ENCODE measurements at regions not wholly inside any gene's neighbourhood (a gene's known extent, or its start where the extent isn't known, plus 50 kb on each side); places are given as distances from the start of the nearest gene placed in this dataset.
"Not testable (repeated sequence)": the region's sequence is repeated elsewhere in the genome, so short reads cannot be mapped to it uniquely, and the experiment has no call there.

DNA sequence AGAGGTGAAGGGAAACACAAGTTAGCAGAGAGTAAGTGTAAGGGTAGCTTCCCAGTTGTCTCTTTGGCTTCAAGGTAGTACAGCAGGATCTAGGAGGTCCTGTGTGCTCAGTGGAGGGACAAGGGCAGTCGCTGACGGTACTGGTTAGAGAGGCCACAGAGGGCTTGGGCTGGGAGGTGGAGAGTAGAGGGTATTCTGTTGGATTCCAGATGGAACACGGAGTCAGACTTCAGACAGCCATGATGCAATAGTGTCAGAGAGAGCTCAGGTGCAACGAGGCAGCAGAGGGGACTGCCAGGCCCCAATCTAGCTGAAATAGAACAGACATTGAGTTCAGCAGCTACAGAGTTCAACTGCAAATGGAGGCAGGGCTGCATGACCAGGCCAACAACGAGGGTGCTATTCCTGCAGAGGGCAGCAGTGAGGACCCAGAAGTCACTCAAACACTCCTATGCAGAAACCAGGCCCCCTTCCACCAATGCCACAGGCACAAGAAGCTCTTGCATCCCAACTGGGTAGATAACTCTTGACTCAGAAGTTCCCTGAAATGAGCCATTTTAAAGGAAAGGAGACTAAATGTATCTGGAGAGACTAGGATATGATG lies 325.0 kb upstream of the ESRRG start:
- H3K27ac Mint-ChIP-seq: no peak overlapping the region
- H3K4me1 Mint-ChIP-seq (ENCODE audit: low read depth): no peaks in the 10 kb centered on the region
- no peaks in the 10 kb centered on the region for H3K27me3 Mint-ChIP-seq
- H3K36me3 Mint-ChIP-seq (ENCODE audit: low read depth): no peaks in the 10 kb centered on the region
- H3K9me3 Mint-ChIP-seq: no peaks in the 10 kb centered on the region
- no peak overlapping the region for H3K4me3 Mint-ChIP-seq

DNA sequence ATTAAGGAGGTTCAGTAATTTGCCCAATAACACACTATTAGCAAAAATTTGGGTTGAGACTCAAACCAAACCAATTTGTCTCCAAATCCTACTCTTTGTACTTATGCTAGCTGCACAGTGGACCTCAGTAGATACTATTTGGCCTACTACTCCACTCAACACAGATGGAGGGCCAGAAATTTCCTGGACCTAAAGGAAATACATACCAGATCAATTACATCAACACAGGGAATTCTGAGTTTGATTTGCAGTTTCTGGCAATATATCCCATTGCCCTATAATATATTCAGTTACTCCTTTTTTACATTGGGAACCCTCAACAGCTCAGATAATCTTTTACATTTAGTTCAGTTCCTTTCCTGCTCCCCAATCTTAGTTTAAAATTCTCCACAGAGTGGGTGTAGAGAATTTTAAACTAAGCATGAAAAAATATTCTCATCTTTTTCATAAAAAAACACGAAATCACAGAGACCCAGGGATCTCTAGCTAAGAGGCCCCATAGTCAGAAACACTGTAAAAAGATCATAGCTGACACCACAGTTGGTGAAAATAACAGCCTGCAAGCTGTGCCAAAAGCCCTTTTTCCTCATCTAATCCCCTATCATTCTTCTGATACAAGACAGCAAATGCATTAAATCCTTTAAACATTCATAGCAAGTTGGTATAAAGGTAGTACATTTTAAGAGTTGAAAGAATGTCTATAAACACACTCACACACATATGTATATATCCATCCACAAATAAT lies 317.7 kb upstream of the ESRRG start:
- Mint-ChIP-seq H3K4me1 (ENCODE audit: low read depth) (no peaks in the 10 kb centered on the region), H3K27me3 (no peaks in the 10 kb centered on the region), H3K4me3 (no peak overlapping the region), H3K9me3 (peaks cover 15% of the 10 kb centered on the region), H3K36me3 (ENCODE audit: low read depth) (no peaks in the 10 kb centered on the region), H3K27ac (no peak overlapping the region)

DNA sequence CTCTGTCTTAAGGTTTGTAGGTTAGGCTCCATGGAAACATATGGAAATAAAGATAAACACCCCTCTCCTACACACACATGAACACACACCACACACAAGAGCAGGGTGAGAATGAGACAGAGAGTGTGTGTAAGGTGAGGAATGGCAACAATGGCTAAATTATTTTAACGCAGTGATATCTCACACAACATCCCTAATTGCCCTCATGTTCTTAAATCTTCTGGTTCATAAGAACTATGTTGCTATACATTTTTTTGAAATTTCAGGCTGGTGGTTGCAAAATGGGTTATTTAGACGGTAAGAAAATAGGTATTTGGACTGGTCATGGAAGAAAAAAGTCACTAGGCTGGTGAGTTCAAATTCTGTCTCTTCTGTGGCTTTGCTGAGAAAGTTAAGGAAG lies 316.7 kb upstream of the ESRRG start:
- Mint-ChIP-seq H3K4me1 (ENCODE audit: low read depth) (no peaks in the 10 kb centered on the region), H3K36me3 (ENCODE audit: low read depth) (no peaks in the 10 kb centered on the region), H3K27ac (no peak overlapping the region), H3K4me3 (no peak overlapping the region), H3K27me3 (no peaks in the 10 kb centered on the region), H3K9me3 (peaks cover 15% of the 10 kb centered on the region)

DNA sequence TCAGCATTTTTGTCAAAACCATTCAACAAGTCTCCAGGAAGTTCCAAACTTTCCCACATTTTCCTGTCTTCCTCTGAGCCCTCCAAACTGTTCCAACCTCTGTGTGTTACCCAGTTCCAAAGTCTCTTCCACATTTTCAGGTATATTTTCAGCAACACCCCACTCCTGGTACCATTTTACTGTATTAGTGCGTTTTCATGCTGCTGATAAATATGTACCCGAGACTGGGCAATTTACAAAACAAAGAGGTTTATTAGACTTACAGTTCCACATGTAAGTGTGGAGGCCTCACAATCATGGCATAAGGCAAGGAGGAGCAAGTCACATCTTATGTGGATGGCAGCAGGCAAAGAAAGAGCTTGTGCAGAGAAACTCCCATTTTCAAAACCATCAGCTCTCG lies 315.9 kb upstream of the ESRRG start:
- H3K36me3 Mint-ChIP-seq (ENCODE audit: low read depth); H3K4me1 Mint-ChIP-seq (ENCODE audit: low read depth); H3K27me3 Mint-ChIP-seq; H3K27ac Mint-ChIP-seq; H3K4me3 Mint-ChIP-seq: not testable (repeated sequence)
- H3K9me3 Mint-ChIP-seq: peaks cover 15% of the 10 kb centered on the region

- Mint-ChIP-seq H3K27me3 (no peaks in the 10 kb centered on the region), H3K36me3 (ENCODE audit: low read depth) (no peaks in the 10 kb centered on the region), H3K9me3 (peaks cover 11% of the 10 kb centered on the region), H3K4me1 (ENCODE audit: low read depth) (no peaks in the 10 kb centered on the region), H3K4me3 (no peak overlapping the region), H3K27ac (no peak overlapping the region)
Measured at GRCh38 chr1:217036757-217037156, 313.5 kb upstream of the ESRRG start.

- H3K27me3 Mint-ChIP-seq: no peaks in the 10 kb centered on the region
- H3K4me1 Mint-ChIP-seq (ENCODE audit: low read depth): no peaks in the 10 kb centered on the region
- H3K4me3 Mint-ChIP-seq: no peak overlapping the region
Measured at GRCh38 chr1:217032715-217033367, 309.6 kb upstream of the ESRRG start.

DNA sequence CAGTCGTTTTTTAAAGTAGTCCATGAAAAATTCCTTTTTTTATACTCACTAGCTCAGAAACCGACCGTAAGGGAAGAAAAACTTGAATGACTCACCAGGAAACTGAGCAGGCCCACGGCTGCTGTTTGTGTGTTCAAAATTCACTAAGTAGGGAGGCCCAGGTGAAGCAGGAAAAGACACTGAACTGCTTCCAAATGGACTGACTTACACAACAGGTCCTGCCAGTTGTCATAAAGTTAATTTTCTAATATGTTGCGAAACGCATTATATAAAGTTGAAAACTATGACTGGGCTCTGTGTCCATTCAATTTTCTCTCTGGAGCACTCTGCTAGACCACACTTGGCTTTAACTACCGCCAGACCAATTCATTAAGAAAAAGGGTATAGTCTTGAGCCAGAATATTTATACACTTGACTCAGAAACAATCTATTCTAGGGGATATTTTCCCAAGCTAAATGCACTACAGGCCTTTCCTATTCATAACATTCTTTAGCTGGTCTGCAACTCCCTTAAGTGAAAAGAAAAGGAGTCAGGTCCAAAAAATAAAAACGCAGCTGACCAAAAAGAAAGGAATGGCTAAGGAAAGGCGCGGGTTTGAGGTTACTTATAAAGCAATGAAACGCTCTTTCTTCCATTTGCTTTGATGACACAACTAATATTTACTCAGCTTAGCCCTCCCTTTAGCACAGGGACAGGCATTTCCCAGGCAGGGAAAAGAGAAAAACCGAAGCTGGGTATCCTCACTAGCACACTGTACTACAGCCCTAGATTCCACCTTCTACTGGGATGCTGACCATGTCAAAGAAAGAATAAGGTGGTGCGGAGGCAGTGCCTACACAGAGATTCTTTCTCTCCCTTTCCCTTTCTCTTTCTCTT lies 306.3 kb upstream of the ESRRG start:
- no peak overlapping the region for H3K27ac Mint-ChIP-seq
- H3K9me3 Mint-ChIP-seq: peaks cover 4% of the 10 kb centered on the region
- no peaks in the 10 kb centered on the region for H3K36me3 Mint-ChIP-seq (ENCODE audit: low read depth)
- H3K4me1 Mint-ChIP-seq (ENCODE audit: low read depth): peaks cover 5% of the 10 kb centered on the region
- no peak overlapping the region for H3K4me3 Mint-ChIP-seq
- H3K27me3 Mint-ChIP-seq: no peaks in the 10 kb centered on the region

More at GRCh38 chr1:217032715-217033367, 309.6 kb upstream of the ESRRG start:
- no peak overlapping the region for H3K27ac Mint-ChIP-seq
- H3K36me3 Mint-ChIP-seq (ENCODE audit: low read depth): no peaks in the 10 kb centered on the region
- peaks cover 4% of the 10 kb centered on the region for H3K9me3 Mint-ChIP-seq

DNA sequence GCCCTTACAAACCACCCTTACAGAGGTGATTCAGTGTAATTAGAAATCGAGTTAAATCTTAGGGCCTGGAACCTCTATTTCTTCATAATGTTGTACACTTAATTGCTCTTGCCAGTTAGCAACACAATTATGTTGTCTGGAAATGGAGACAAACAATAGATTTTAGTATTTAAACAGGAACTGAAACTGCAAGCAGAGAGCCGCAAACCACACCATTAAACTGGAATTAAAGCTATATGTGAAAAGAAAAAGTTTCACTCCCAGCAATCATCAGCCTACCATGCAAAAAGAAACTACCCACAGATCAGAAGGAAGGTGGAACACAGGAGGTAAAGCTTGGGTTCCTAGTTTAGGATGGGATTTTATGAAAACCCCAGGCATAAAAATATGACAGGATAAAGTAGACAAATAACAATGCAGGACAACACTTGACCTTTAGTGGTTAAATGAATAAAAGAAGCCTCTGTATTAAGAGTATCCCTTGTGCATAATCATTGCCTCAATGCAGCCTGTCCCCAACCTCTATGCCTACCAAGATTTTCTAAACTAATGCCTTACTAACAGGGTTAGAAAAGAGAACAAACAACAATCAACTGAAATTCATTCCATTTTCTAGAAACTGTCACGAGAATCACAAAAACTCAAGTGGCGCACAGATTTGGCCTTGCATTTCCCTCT lies 304.3 kb upstream of the ESRRG start:
- Mint-ChIP-seq H3K4me1 (ENCODE audit: low read depth) (peaks cover 5% of the 10 kb centered on the region), H3K9me3 (peaks cover 4% of the 10 kb centered on the region), H3K27ac (no peak overlapping the region), H3K4me3 (no peak overlapping the region), H3K36me3 (ENCODE audit: low read depth) (no peaks in the 10 kb centered on the region), H3K27me3 (no peaks in the 10 kb centered on the region)

- H3K36me3 Mint-ChIP-seq (ENCODE audit: low read depth): no peaks in the 10 kb centered on the region
- no peak overlapping the region for H3K27ac Mint-ChIP-seq
- H3K4me1 Mint-ChIP-seq (ENCODE audit: low read depth): peaks cover 5% of the 10 kb centered on the region
- H3K4me3 Mint-ChIP-seq: no peak overlapping the region
- peaks cover 4% of the 10 kb centered on the region for H3K9me3 Mint-ChIP-seq
- no peaks in the 10 kb centered on the region for H3K27me3 Mint-ChIP-seq
Measured at GRCh38 chr1:217026531-217026930, 303.3 kb upstream of the ESRRG start.

DNA sequence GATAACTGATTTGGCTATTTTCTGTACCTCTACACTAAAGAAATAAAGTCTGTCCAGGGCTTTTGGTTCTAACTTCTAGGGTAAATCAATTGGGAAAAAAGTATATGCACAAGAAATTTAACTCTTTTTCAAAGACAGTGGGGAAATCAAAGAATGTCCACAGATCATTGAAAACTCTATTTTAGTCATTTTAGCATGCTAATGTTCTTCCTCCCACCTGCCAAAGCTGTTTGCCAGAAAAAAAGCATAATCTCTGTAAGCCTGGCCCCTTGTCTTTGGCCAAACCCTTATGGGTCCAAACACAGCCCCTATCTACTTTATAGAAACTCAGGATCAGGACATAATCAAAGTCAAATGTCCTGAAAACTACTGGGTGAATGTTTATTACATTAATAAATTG lies 302.2 kb upstream of the ESRRG start:
- no peaks in the 10 kb centered on the region for H3K27me3 Mint-ChIP-seq
- peaks cover 5% of the 10 kb centered on the region for H3K4me1 Mint-ChIP-seq (ENCODE audit: low read depth)
- H3K9me3 Mint-ChIP-seq: peaks cover 4% of the 10 kb centered on the region
- H3K4me3 Mint-ChIP-seq: no peak overlapping the region
- no peak overlapping the region for H3K27ac Mint-ChIP-seq
- no peaks in the 10 kb centered on the region for H3K36me3 Mint-ChIP-seq (ENCODE audit: low read depth)

- Mint-ChIP-seq H3K9me3 (peaks cover under 1% of the 10 kb centered on the region), H3K4me1 (ENCODE audit: low read depth) (peaks cover 5% of the 10 kb centered on the region), H3K36me3 (ENCODE audit: low read depth) (no peaks in the 10 kb centered on the region), H3K27me3 (no peaks in the 10 kb centered on the region), H3K27ac (no peak overlapping the region), H3K4me3 (no peak overlapping the region)
Measured at GRCh38 chr1:217024911-217025310, 301.7 kb upstream of the ESRRG start.

GRCh38 chr1:217021956-217022355 lies 298.7 kb upstream of the ESRRG start:
- Mint-ChIP-seq H3K4me3 (no peak overlapping the region), H3K36me3 (ENCODE audit: low read depth) (no peaks in the 10 kb centered on the region), H3K4me1 (ENCODE audit: low read depth) (peaks cover 1% of the 10 kb centered on the region)

GRCh38 chr1:217021400-217021799 lies 298.2 kb upstream of the ESRRG start:
- Mint-ChIP-seq H3K27ac (no peak overlapping the region), H3K36me3 (ENCODE audit: low read depth) (no peaks in the 10 kb centered on the region), H3K27me3 (no peaks in the 10 kb centered on the region), H3K9me3 (no peaks in the 10 kb centered on the region), H3K4me1 (ENCODE audit: low read depth) (no peaks in the 10 kb centered on the region), H3K4me3 (no peak overlapping the region)

More at GRCh38 chr1:217021956-217022355, 298.7 kb upstream of the ESRRG start:
- no peaks in the 10 kb centered on the region for H3K27me3 Mint-ChIP-seq
- no peak overlapping the region for H3K27ac Mint-ChIP-seq
- H3K9me3 Mint-ChIP-seq: no peaks in the 10 kb centered on the region

DNA sequence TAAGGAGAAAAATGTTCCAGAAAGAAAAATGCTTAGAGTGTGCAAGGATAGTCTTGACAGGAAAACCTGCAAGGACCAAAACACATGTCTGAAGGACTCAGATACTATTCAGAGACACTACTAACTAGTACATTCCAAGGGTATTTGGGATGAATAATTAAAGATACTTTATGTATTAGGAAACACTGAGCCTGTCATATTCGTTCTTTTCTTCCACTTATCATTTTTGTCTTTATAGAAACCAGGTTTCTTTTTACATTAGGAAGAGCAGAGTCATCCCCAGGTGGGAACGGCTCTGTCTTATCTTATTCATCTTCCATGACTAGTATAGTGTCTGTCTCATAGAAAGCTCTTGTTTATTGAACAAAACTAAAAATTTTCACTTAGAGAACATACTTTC lies 296.2 kb upstream of the ESRRG start:
- no peak overlapping the region for H3K27ac Mint-ChIP-seq
- no peaks in the 10 kb centered on the region for H3K27me3 Mint-ChIP-seq
- H3K4me1 Mint-ChIP-seq (ENCODE audit: low read depth): no peaks in the 10 kb centered on the region
- no peaks in the 10 kb centered on the region for H3K9me3 Mint-ChIP-seq
- no peaks in the 10 kb centered on the region for H3K36me3 Mint-ChIP-seq (ENCODE audit: low read depth)
- H3K4me3 Mint-ChIP-seq: no peak overlapping the region

Data from stimulated activated naive CD8-positive, alpha-beta T cell treated with anti-CD3 and anti-CD28 coated beads, Interleukin-15, Interleukin-2, amounts not matched to agents 100 ng/mL and 50 ng/mL, for 24 hours (primary cell).